ENCODE measurements at regions not wholly inside any gene's neighbourhood (a gene's known extent, or its start where the extent isn't known, plus 50 kb on each side); places are given as distances from the start of the nearest gene placed in this dataset.

DNA sequence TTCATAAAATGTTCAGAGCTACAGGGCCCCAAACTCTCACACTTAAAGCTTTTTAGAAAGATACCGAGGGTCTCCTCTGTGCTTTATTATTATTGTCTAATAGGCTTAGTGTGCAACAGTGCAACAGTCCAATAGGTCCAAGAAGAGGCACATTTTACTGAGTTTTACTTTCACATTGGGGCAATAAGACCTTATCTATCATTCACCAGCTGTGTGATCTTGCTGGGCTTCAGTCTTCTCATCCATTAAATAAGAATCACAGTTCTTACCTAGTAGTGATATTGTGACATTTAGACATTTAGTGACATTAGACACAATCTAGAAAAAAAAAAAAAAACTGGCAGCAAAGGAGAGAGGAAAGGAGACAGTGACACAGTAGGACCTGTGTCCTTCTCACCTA lies 175.8 kb upstream of the NFIA start:
- Histone ChIP-seq H3K9me3 (ENCODE audit: insufficient read depth, low read depth, low read length) (no peaks in the 10 kb centered on the region), H3K27ac (ENCODE audit: low read length) (no peak overlapping the region), H3K4me1 (ENCODE audit: insufficient read depth, low read length) (peaks cover 20% of the 10 kb centered on the region; the same call in 1 of the 2 replicates), H3K27me3 (ENCODE audit: insufficient read depth, low read length) (no peaks in the 10 kb centered on the region), H3K36me3 (ENCODE audit: insufficient read depth, low read depth, low read length) (no peaks in the 10 kb centered on the region), H3K4me3 (ENCODE audit: low read length) (no peak overlapping the region), H3K9ac (ENCODE audit: low read depth, low read length) (no peak overlapping the region)

DNA sequence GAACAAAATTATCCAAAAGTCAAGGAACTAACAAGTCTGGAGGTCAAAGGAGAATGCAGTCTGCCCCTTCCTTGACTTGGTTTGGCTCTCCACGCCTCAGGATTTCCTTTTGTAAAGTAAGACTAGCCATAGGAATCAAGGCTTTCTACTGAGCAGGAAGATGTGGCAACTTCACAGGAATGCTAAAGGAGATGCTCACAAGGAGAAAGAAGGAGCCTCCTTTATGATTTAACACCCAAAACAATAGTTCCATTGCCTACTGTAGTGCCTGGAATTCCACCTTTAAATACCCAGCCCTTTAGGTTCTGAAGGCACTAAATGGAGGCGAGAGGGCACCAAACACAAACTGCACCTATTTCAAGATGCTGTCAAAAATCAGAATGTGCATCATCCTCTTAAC lies 176.3 kb upstream of the NFIA start:
- H3K36me3 ChIP-seq (ENCODE audit: insufficient read depth, low read depth, low read length): no peaks in the 10 kb centered on the region
- no peak overlapping the region for H3K9ac ChIP-seq (ENCODE audit: low read depth, low read length)
- H3K9me3 ChIP-seq (ENCODE audit: insufficient read depth, low read depth, low read length): no peaks in the 10 kb centered on the region
- peaks cover 20% of the 10 kb centered on the region; the same call in 1 of the 2 replicates for H3K4me1 ChIP-seq (ENCODE audit: insufficient read depth, low read length)
- H3K27ac ChIP-seq (ENCODE audit: low read length): no peak overlapping the region
- no peaks in the 10 kb centered on the region for H3K27me3 ChIP-seq (ENCODE audit: insufficient read depth, low read length)
- H3K4me3 ChIP-seq (ENCODE audit: low read length): no peak overlapping the region

DNA sequence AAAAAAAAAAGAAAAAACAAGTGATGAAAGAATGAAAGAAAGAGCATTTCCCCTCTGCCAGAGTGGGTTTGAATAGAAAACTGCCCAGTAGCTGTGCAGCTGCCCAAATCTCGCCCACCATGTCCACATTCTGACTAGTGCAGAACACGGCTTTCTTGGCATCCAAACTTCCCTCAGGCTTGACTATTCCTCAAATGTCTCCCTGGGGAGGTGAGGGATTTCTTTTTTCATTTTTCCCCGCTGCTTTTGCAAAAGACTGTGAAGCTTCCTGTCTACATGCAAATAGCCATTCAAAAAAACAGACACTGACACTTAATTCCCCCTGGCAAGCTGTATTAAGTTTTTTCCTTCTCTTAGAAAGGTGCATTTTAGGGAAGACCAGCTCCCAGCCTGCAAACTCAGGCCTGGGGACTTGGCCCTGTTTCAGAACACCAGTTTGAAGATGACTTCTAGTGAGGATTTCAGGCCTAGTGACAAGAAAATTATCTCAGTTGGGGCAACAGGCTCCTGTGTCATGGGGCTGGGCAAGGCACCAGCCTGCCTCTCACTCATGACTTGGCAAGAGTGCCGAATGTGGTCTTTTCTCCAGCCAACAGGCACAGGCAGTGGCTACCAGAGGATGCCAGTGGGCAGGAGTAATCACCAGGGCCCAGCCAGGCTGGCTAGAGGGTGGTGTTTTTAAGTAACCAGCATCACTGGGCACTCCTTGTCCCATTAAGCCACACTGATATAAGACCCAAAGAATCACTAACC lies 178.1 kb upstream of the NFIA start:
- H3K4me1 ChIP-seq (ENCODE audit: insufficient read depth, low read length): peaks cover 20% of the 10 kb centered on the region; the same call in 1 of the 2 replicates
- no peak overlapping the region for H3K9ac ChIP-seq (ENCODE audit: low read depth, low read length)
- no peak overlapping the region for H3K27ac ChIP-seq (ENCODE audit: low read length)
- no peaks in the 10 kb centered on the region for H3K9me3 ChIP-seq (ENCODE audit: insufficient read depth, low read depth, low read length)
- no peak overlapping the region for H3K4me3 ChIP-seq (ENCODE audit: low read length)
- no peaks in the 10 kb centered on the region for H3K27me3 ChIP-seq (ENCODE audit: insufficient read depth, low read length)
- H3K36me3 ChIP-seq (ENCODE audit: insufficient read depth, low read depth, low read length): no peaks in the 10 kb centered on the region

DNA sequence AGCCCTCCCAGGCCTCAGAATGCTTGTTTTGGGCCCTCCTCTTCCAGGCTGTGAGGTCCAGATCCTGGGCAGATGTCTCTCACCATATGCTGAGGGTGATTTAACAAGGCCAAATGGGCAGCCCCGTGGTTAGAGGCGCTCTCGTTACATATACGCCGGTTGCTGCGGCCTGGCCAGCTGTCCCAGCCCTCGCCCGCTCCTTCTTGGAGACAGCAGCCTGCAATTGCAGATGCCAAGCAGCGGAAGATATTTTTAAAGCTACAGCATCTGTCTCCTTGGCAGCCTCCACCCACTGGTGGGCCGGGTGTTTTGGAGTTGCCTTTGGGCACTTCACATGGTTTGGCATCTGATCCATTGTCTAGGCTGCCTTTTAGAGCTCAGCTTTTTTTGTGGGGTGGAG lies 178.8 kb upstream of the NFIA start:
- Histone ChIP-seq H3K36me3 (ENCODE audit: insufficient read depth, low read depth, low read length) (no peaks in the 10 kb centered on the region), H3K27ac (ENCODE audit: low read length) (no peak overlapping the region), H3K9me3 (ENCODE audit: insufficient read depth, low read depth, low read length) (no peaks in the 10 kb centered on the region), H3K4me3 (ENCODE audit: low read length) (no peak overlapping the region), H3K4me1 (ENCODE audit: insufficient read depth, low read length) (peaks cover 20% of the 10 kb centered on the region; the same call in 1 of the 2 replicates), H3K27me3 (ENCODE audit: insufficient read depth, low read length) (no peaks in the 10 kb centered on the region), H3K9ac (ENCODE audit: low read depth, low read length) (no peak overlapping the region)

DNA sequence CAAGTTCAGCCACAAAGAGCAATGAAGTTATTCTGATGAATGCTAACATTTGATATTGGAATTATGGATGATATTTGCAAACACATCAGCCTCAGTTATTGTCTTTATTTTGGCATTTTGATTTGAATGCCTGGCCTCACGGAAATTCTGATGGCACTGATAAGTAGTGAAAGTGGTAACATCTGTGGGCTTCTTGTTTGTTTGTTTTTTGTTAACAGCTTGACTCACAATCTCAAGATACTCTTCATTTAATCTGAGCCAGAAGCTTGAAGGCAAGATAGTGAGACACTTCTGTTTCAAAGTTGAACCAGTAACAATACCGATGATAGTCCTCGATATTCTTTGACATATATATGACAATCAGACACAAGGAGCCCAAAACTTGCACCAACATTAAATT lies 182.9 kb upstream of the NFIA start:
- no peak overlapping the region for H3K4me3 ChIP-seq (ENCODE audit: low read length)
- H3K27ac ChIP-seq (ENCODE audit: low read length): no peak overlapping the region
- no peaks in the 10 kb centered on the region for H3K9me3 ChIP-seq (ENCODE audit: insufficient read depth, low read depth, low read length)
- H3K27me3 ChIP-seq (ENCODE audit: insufficient read depth, low read length): no peaks in the 10 kb centered on the region
- H3K9ac ChIP-seq (ENCODE audit: low read depth, low read length): no peak overlapping the region
- H3K36me3 ChIP-seq (ENCODE audit: insufficient read depth, low read depth, low read length): no peaks in the 10 kb centered on the region
- peaks cover 17% of the 10 kb centered on the region; the same call in 1 of the 2 replicates for H3K4me1 ChIP-seq (ENCODE audit: insufficient read depth, low read length)

DNA sequence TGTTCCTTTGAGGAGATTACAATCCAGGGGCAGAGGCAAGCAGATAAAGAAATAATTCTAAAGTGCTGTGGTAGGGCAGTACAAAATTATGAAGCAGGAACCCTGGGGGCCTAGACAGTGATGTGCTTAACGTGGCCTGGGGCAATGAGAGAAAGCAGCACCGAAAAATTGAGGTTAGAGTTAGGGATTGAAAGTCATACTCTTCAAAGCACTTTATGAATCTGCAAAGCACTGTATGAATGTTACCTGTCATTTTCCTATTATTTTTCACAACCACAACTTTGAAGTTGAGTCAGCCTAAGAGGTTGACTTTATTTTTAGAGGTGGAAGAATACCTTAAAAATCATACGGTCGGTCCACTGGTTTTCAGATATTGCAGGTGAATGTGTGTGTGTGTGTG lies 183.4 kb upstream of the NFIA start:
- Histone ChIP-seq H3K27ac (ENCODE audit: low read length) (no peak overlapping the region), H3K9me3 (ENCODE audit: insufficient read depth, low read depth, low read length) (no peaks in the 10 kb centered on the region), H3K27me3 (ENCODE audit: insufficient read depth, low read length) (no peaks in the 10 kb centered on the region)

DNA sequence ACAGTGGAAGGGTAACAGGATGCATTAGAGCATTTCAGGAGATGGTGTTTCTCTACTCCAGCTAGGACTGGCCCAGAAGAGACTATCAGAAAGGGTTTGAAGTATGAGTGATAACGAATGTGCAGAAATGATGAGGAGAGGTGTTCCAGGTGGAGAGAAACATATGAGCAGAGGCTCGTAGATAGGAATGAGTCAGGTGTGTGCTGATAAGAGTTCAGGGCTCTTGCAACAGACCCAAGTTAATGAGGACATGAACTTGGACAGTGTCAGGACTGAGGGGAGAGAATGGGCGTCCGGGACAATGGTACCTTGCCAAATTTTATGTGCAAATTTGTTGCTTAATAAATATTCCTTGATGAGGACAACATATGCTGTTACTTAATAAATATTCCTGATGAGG lies 183.9 kb upstream of the NFIA start:
- Histone ChIP-seq H3K4me1 (ENCODE audit: insufficient read depth, low read length) (peaks cover 23% of the 10 kb centered on the region; the same call in 1 of the 2 replicates), H3K9ac (ENCODE audit: low read depth, low read length) (no peak overlapping the region), H3K9me3 (ENCODE audit: insufficient read depth, low read depth, low read length) (no peaks in the 10 kb centered on the region), H3K36me3 (ENCODE audit: insufficient read depth, low read depth, low read length) (no peaks in the 10 kb centered on the region), H3K4me3 (ENCODE audit: low read length) (no peak overlapping the region), H3K27ac (ENCODE audit: low read length) (no peak overlapping the region), H3K27me3 (ENCODE audit: insufficient read depth, low read length) (no peaks in the 10 kb centered on the region)

More for the DNA sequence above, 183.4 kb upstream of the NFIA start:
- no peak overlapping the region for H3K9ac ChIP-seq (ENCODE audit: low read depth, low read length)
- no peak overlapping the region for H3K4me3 ChIP-seq (ENCODE audit: low read length)
- H3K36me3 ChIP-seq (ENCODE audit: insufficient read depth, low read depth, low read length): no peaks in the 10 kb centered on the region
- H3K4me1 ChIP-seq (ENCODE audit: insufficient read depth, low read length): peaks cover 17% of the 10 kb centered on the region; the same call in 1 of the 2 replicates

DNA sequence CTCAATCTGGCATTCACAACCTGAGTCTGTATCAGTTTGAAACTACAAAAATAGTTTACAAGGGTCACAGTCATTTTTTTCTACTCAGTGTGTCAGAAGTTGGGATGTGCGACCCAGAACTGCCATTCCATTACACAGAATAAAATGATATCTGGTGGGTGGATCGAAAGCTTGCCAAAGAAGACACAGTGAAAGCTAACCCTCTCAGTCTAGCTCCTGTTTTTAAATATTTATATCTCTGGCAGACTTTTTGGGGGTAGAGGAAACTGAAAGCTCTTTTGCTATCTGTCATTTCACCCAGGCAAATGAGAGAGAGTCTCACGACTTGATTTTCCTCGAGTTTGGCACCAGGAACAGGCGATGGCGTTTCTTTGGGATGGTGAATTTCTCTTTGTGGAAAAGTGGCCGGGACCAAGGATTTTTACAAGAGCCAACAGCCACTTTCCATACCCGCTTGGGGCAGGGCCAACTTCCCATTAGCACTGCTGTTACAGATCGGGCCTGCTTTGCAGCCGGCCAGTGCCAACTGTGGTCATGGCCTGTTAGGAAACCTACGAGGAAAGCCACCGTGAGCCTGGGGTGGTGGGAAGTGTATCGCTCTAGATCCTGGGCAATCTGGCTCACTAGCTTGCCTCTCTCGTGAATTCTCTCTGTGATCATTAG lies 185.5 kb upstream of the NFIA start:
- Histone ChIP-seq H3K27me3 (ENCODE audit: insufficient read depth, low read length) (no peaks in the 10 kb centered on the region), H3K9me3 (ENCODE audit: insufficient read depth, low read depth, low read length) (no peaks in the 10 kb centered on the region), H3K27ac (ENCODE audit: low read length) (no peak overlapping the region), H3K4me1 (ENCODE audit: insufficient read depth, low read length) (peaks cover 28% of the 10 kb centered on the region; the same call in 1 of the 2 replicates), H3K36me3 (ENCODE audit: insufficient read depth, low read depth, low read length) (no peaks in the 10 kb centered on the region), H3K4me3 (ENCODE audit: low read length) (no peak overlapping the region), H3K9ac (ENCODE audit: low read depth, low read length) (no peak overlapping the region)

DNA sequence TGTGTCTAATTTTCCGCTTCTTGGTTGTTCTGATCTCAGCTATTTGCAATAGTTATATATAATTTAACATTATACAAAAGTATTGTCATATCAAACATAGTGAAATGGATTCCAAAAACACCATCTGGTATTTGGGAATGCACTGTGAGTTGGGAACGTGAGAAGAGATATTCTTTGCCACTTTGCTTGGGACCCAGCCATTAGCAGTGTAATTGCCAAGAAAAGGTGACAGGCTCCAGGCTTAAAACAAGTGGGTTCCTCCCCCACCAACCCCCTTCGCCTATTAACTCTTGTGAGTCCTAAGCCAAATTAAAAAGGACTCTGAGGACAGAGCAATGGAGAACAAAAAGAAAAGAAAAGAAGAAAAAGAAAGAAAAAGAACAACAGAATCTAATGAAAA lies 186.7 kb upstream of the NFIA start:
- Histone ChIP-seq H3K27ac (ENCODE audit: low read length) (no peak overlapping the region), H3K27me3 (ENCODE audit: insufficient read depth, low read length) (no peaks in the 10 kb centered on the region), H3K36me3 (ENCODE audit: insufficient read depth, low read depth, low read length) (no peaks in the 10 kb centered on the region), H3K9ac (ENCODE audit: low read depth, low read length) (no peak overlapping the region), H3K4me1 (ENCODE audit: insufficient read depth, low read length) (peaks cover 29% of the 10 kb centered on the region; the same call in 1 of the 2 replicates), H3K4me3 (ENCODE audit: low read length) (no peak overlapping the region), H3K9me3 (ENCODE audit: insufficient read depth, low read depth, low read length) (no peaks in the 10 kb centered on the region)

DNA sequence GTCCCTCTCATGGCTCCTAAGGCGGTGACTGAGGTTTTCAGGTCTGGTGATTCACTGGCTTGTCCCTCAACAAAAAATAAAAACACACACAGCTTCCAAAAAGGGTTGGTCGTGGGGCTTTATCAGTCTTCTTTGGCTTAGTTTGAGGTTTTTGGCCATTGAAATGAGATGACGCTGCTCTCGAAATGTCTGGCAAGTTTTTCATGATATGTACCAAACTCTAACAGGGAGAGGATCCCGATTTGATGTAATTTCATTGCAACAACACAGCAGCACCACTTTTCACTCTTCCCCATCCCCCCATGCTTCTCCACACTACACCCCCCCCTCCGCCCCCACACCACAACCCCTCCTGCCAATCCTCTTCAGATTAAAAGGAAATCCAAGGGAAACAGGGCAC lies 187.1 kb upstream of the NFIA start:
- H3K36me3 ChIP-seq (ENCODE audit: insufficient read depth, low read depth, low read length): no peaks in the 10 kb centered on the region
- H3K9me3 ChIP-seq (ENCODE audit: insufficient read depth, low read depth, low read length): no peaks in the 10 kb centered on the region
- no peaks in the 10 kb centered on the region for H3K27me3 ChIP-seq (ENCODE audit: insufficient read depth, low read length)
- H3K4me1 ChIP-seq (ENCODE audit: insufficient read depth, low read length): peaks cover 31% of the 10 kb centered on the region; the same call in 1 of the 2 replicates
- no peak overlapping the region for H3K9ac ChIP-seq (ENCODE audit: low read depth, low read length)
- H3K27ac ChIP-seq (ENCODE audit: low read length): no peak overlapping the region
- H3K4me3 ChIP-seq (ENCODE audit: low read length): no peak overlapping the region

DNA sequence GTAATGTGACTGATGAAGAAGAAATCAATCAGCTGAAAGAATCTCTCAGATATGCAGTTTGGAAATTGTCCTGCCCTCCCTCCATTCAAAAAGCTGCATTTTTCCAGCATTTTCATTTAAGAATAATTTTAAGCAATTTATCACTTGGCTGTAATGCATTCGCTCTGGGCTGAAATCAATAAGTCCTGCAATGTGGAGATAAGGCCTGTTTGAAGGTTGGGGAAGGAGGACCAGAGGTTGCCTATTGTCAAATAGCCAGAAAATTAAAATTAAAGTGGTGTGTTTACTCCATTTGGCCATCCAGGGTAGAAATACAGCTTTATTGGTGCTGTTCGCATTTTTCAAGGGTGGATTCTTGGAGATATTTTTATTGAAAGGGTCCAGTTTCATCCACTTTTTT lies 187.6 kb upstream of the NFIA start:
- H3K9ac ChIP-seq (ENCODE audit: low read depth, low read length): no peak overlapping the region
- H3K36me3 ChIP-seq (ENCODE audit: insufficient read depth, low read depth, low read length): no peaks in the 10 kb centered on the region
- H3K4me3 ChIP-seq (ENCODE audit: low read length): no peak overlapping the region
- H3K27me3 ChIP-seq (ENCODE audit: insufficient read depth, low read length): no peaks in the 10 kb centered on the region
- H3K9me3 ChIP-seq (ENCODE audit: insufficient read depth, low read depth, low read length): no peaks in the 10 kb centered on the region
- H3K4me1 ChIP-seq (ENCODE audit: insufficient read depth, low read length): peaks cover 31% of the 10 kb centered on the region; the same call in 1 of the 2 replicates
- no peak overlapping the region for H3K27ac ChIP-seq (ENCODE audit: low read length)

DNA sequence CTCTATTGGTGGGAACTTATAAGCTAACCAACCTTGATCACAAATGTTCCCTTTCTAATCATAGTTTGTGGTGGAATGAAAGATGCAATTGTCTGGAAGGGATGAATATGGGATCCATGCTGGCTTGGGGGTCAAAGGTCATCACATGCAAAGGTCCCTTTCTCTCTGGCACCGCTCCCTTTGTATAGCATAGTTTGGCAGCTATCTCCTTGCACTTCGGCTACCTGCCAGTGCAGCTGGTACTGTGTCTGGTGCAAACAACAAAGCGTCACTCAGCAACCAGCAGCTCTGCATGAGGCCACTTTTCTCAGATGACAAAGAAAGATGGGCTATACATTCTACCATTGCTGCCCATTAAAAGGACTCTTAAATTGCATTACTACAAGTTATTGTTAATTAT lies 188.2 kb upstream of the NFIA start:
- no peak overlapping the region for H3K9ac ChIP-seq (ENCODE audit: low read depth, low read length)
- no peaks in the 10 kb centered on the region for H3K36me3 ChIP-seq (ENCODE audit: insufficient read depth, low read depth, low read length)
- H3K4me3 ChIP-seq (ENCODE audit: low read length): no peak overlapping the region
- H3K9me3 ChIP-seq (ENCODE audit: insufficient read depth, low read depth, low read length): no peaks in the 10 kb centered on the region
- no peaks in the 10 kb centered on the region for H3K27me3 ChIP-seq (ENCODE audit: insufficient read depth, low read length)
- no peak overlapping the region for H3K27ac ChIP-seq (ENCODE audit: low read length)
- peaks cover 31% of the 10 kb centered on the region; the same call in 1 of the 2 replicates for H3K4me1 ChIP-seq (ENCODE audit: insufficient read depth, low read length)

Data from iPS-20b (cell line).